Astrocyte (in vitro differentiated cells and primary cell): ENCODE measurements at regions not wholly inside any gene's neighbourhood (a gene's known extent, or its start where the extent isn't known, plus 50 kb on each side); places are given as distances from the start of the nearest gene placed in this dataset.

Experiments used
- DNase-seq: peaks from one replicate; pipeline ENCODE4 v3.0.0-alpha.2; 2010; ENCODE audit warnings: low read depth
- FAIRE-seq: peaks from 2 replicates; lab custom pipeline; 2011; peaks lifted over from hg19 to GRCh38; lab: Jason Lieb, UNC
- H2AFZ ChIP-seq: 2 replicates; pipeline ENCODE4 v1.6.0; 2012; ENCODE audit warnings: low read depth, low read length, inconsistent platforms
- H3K27ac ChIP-seq: 2 replicates; pipeline ENCODE4 v1.5.1; 2011; ENCODE audit warnings: low read depth, low read length, inconsistent platforms
- H3K27me3 ChIP-seq: 2 replicates; pipeline ENCODE4 v1.6.0; 2011; ENCODE audit warnings: low read length, inconsistent platforms; ENCODE audit not compliant: insufficient read depth
- H3K36me3 ChIP-seq: 2 replicates; pipeline ENCODE4 v1.5.1; 2011; ENCODE audit warnings: low read length, inconsistent platforms; ENCODE audit not compliant: insufficient read depth
- H3K4me1 ChIP-seq: 2 replicates; pipeline ENCODE4 v1.5.1; 2011; ENCODE audit warnings: low read length, inconsistent platforms; ENCODE audit not compliant: insufficient read depth
- H3K4me2 ChIP-seq: 2 replicates; pipeline ENCODE4 v1.6.0; 2012; ENCODE audit warnings: low read length, inconsistent platforms
- H3K4me3 ChIP-seq: 2 replicates; pipeline ENCODE4 v1.5.1; 2011; ENCODE audit warnings: low read depth, mild to moderate bottlenecking, low read length, inconsistent platforms; ENCODE audit not compliant: insufficient read depth
- H3K79me2 ChIP-seq: 2 replicates; pipeline ENCODE4 v1.6.0; 2012; ENCODE audit warnings: mild to moderate bottlenecking, low read length, inconsistent platforms; ENCODE audit not compliant: insufficient read depth
- H3K9ac ChIP-seq: 2 replicates; pipeline ENCODE4 v1.6.0; 2012; ENCODE audit warnings: mild to moderate bottlenecking, low read length, inconsistent platforms
- H3K9me3 ChIP-seq: 2 replicates; pipeline ENCODE4 v1.5.1; 2012; ENCODE audit warnings: low read depth, mild to moderate bottlenecking, low read length, inconsistent platforms; ENCODE audit not compliant: insufficient read depth
- H4K20me1 ChIP-seq: 2 replicates; pipeline ENCODE4 v1.6.0; 2012; ENCODE audit warnings: low read length, inconsistent platforms; ENCODE audit not compliant: insufficient read depth
- H3K27ac Mint-ChIP-seq: one replicate; pipeline ENCODE4 v1.8.0; 2021; ENCODE audit warnings: mild to moderate bottlenecking, mixed read lengths; ENCODE audit not compliant: unreplicated experiment
- H3K27me3 Mint-ChIP-seq: one replicate; pipeline ENCODE4 v1.8.0; 2021; ENCODE audit warnings: low read depth, mixed read lengths; ENCODE audit not compliant: unreplicated experiment
- H3K36me3 Mint-ChIP-seq: one replicate; pipeline ENCODE4 v1.8.0; 2021; ENCODE audit warnings: low read depth, mixed read lengths; ENCODE audit not compliant: unreplicated experiment
- H3K4me1 Mint-ChIP-seq: one replicate; pipeline ENCODE4 v1.8.0; 2021; ENCODE audit warnings: low read depth, mixed read lengths; ENCODE audit not compliant: unreplicated experiment
- H3K4me3 Mint-ChIP-seq: one replicate; pipeline ENCODE4 v1.8.0; 2021; ENCODE audit warnings: mild to moderate bottlenecking, moderate library complexity, mixed read lengths; ENCODE audit not compliant: unreplicated experiment
- H3K9me3 Mint-ChIP-seq: one replicate; pipeline ENCODE4 v1.8.0; 2021; ENCODE audit warnings: mild to moderate bottlenecking, mixed read lengths; ENCODE audit not compliant: unreplicated experiment
- CTCF ChIP-seq: IDR thresholded peaks from 2 replicates; pipeline ENCODE4 v1.5.1; 2011; ENCODE audit warnings: low read depth, mild to moderate bottlenecking, inconsistent platforms, low read length, moderate library complexity; ENCODE audit not compliant: insufficient read depth
- EZH2 ChIP-seq: IDR thresholded peaks from 2 replicates; pipeline ENCODE4 v1.6.1; 2012; ENCODE audit warnings: mild to moderate bottlenecking, low read length, inconsistent platforms; ENCODE audit not compliant: insufficient read depth

- Histone ChIP-seq H3K27me3 (no peaks in the 10 kb centered on the region), H4K20me1 (no peaks in the 10 kb centered on the region), H3K9ac (no peak overlapping the region), H3K36me3 (no peaks in the 10 kb centered on the region), H3K4me1 (no peaks in the 10 kb centered on the region), H3K9me3 (no peaks in the 10 kb centered on the region), H3K4me2 (no peak overlapping the region), H2AFZ (no peak overlapping the region), H3K79me2 (no peaks in the 10 kb centered on the region), H3K27ac (no peak overlapping the region), H3K4me3 (no peak overlapping the region)
- H3K27me3 Mint-ChIP-seq, result no peaks in the 10 kb centered on the region
- H3K4me3 Mint-ChIP-seq, result no peak overlapping the region
- TF ChIP-seq EZH2, result no peak
- TF ChIP-seq CTCF, result no peak
- DNase-seq (no peak), FAIRE-seq (no peak)
- H3K27ac Mint-ChIP-seq, result no peak overlapping the region
- H3K36me3 Mint-ChIP-seq, result no peaks in the 10 kb centered on the region
- no peaks in the 10 kb centered on the region for H3K9me3 Mint-ChIP-seq
- H3K4me1 Mint-ChIP-seq, result no peaks in the 10 kb centered on the region
Observed at GRCh38 chr15:96756146-96756545, 425.6 kb downstream of the NR2F2 start.

- Histone ChIP-seq H3K4me3 (no peak overlapping the region), H3K36me3 (no peaks in the 10 kb centered on the region), H3K27ac (no peak overlapping the region), H3K79me2 (no peaks in the 10 kb centered on the region), H2AFZ (no peak overlapping the region), H3K9me3 (no peaks in the 10 kb centered on the region), H3K27me3 (no peaks in the 10 kb centered on the region), H4K20me1 (no peaks in the 10 kb centered on the region), H3K4me2 (no peak overlapping the region), H3K9ac (no peak overlapping the region), H3K4me1 (no peaks in the 10 kb centered on the region)
- DNase-seq, result no peak
- Mint-ChIP-seq H3K27me3 (no peaks in the 10 kb centered on the region), H3K9me3 (no peaks in the 10 kb centered on the region), H3K36me3 (no peaks in the 10 kb centered on the region), H3K27ac (no peak overlapping the region), H3K4me3 (no peak overlapping the region), H3K4me1 (no peaks in the 10 kb centered on the region)
- no peak for TF ChIP-seq EZH2
- no peak for TF ChIP-seq CTCF
- FAIRE-seq, result no peak
Observed at GRCh38 chr15:96756656-96757055, 426.2 kb downstream of the NR2F2 start.

GRCh38 chr15:96762566-96762965, 432.1 kb downstream of the NR2F2 start:
- no peaks in the 10 kb centered on the region for H3K79me2 ChIP-seq
- H3K27me3 ChIP-seq, result no peaks in the 10 kb centered on the region
- Mint-ChIP-seq H3K27ac (no peak overlapping the region), H3K4me3 (no peak overlapping the region), H3K27me3 (no peaks in the 10 kb centered on the region), H3K4me1 (no peaks in the 10 kb centered on the region), H3K36me3 (no peaks in the 10 kb centered on the region), H3K9me3 (no peaks in the 10 kb centered on the region)
- H3K9me3 ChIP-seq, result no peaks in the 10 kb centered on the region
- FAIRE-seq (no peak), DNase-seq (no peak)
- no peak overlapping the region for H2AFZ ChIP-seq
- no peak overlapping the region for H3K27ac ChIP-seq
- no peaks in the 10 kb centered on the region for H3K4me1 ChIP-seq
- TF ChIP-seq CTCF (no peak), EZH2 (no peak)
- no peaks in the 10 kb centered on the region for H3K36me3 ChIP-seq
- no peak overlapping the region for H3K4me3 ChIP-seq
- no peak overlapping the region for H3K9ac ChIP-seq
- no peak overlapping the region for H3K4me2 ChIP-seq
- no peaks in the 10 kb centered on the region for H4K20me1 ChIP-seq
